ENCODE measurements at regions not wholly inside any gene's neighbourhood (a gene's known extent, or its start where the extent isn't known, plus 50 kb on each side); places are given as distances from the start of the nearest gene placed in this dataset.

DNA sequence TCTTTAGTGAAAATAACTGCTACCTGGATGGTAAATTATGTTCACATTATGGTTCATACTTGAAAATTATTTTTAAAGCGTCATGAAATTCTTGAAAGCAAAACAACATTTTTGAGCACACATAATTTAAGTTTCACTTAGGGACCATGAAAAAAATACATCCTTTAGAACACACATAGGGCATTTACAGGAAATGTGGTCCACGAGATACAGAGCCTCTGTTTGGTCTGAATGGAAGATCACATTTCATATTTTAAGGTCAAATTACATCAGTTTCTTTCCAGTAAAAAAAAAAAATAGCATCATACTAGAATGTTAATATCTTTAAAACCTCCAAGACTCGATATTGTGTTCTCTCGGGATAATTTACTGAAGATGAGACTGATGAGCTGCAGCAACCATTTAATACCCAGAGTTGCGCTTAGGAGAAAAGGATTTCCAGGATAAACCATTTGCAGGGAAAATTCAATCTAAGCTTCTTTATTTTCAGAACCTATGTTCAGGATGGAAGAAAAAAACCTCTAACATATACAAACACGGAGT, 720.7 kb downstream of the DIAPH3 start:
- no peak for DNase-seq (ENCODE audit: low spot score)
- in situ Hi-C loops (cut with MboI; ENCODE audit: low sequenced_read_pairs, unreplicated experiment): no loop called here
- TF ChIP-seq, protein P1, sequence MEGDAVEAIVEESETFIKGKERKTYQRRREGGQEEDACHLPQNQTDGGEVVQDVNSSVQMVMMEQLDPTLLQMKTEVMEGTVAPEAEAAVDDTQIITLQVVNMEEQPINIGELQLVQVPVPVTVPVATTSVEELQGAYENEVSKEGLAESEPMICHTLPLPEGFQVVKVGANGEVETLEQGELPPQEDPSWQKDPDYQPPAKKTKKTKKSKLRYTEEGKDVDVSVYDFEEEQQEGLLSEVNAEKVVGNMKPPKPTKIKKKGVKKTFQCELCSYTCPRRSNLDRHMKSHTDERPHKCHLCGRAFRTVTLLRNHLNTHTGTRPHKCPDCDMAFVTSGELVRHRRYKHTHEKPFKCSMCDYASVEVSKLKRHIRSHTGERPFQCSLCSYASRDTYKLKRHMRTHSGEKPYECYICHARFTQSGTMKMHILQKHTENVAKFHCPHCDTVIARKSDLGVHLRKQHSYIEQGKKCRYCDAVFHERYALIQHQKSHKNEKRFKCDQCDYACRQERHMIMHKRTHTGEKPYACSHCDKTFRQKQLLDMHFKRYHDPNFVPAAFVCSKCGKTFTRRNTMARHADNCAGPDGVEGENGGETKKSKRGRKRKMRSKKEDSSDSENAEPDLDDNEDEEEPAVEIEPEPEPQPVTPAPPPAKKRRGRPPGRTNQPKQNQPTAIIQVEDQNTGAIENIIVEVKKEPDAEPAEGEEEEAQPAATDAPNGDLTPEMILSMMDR (IDR thresholded peaks at IDR 0.05; ENCODE audit: borderline replicate concordance, control extremely low read depth, extremely low read depth, insufficient read depth, missing control alignments): no peak

DNA sequence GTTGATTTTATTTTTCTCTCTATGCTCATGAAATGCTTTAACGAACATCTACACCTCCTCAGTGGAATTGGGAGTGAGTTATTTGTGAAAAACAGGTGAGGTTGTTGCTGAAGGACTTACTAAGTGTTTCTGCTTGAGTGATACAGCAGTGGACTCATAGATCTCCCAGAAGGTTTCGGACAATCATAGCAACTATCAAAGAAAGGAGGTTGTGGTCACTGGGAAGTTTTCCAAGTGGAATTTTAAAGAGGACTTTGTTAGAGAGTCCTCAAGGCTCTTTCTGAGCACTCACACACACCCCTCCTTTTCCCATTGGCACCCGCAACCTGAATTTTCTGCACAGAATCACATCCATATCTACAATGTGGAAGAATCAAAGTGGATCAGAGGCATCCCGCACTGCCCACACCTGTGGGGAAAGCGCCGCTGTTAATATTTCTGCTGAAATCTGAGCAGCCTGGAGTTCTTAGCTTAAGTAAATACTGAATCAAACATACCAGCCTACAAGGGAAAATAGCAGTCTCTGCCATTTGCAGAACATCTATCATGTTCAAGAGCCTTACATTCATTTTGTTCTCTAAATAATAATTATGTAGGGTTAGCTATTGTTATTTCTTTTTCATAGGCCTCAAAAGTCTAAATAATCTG, 719.4 kb downstream of the DIAPH3 start:
- no peak for DNase-seq (ENCODE audit: low spot score)
- in situ Hi-C loops (cut with MboI; ENCODE audit: low sequenced_read_pairs, unreplicated experiment): no loop called here

DNA sequence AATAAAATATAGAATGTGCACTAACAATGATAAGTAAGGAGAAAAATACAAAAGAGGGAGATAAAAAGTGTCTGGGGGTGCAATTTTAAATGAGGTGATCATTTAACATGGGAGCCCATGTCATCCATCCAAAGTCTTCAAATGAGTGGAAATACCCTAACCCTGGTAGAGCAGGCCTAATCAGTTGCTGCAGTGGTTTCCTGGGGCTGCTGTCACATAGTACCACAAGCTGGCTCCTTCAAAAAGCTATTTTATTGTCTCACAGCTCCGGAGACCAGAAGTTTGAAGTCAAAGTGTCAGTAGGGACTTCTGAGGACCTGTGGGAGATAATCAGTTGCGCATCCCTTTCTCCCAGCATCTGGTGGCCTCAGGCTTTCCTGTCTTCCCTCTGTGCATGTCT, 717.9 kb downstream of the DIAPH3 start:
- in situ Hi-C loops (cut with MboI; ENCODE audit: low sequenced_read_pairs, unreplicated experiment): no loop called here
- TF ChIP-seq, protein P1 (IDR thresholded peaks at IDR 0.05; ENCODE audit: borderline replicate concordance, control extremely low read depth, extremely low read depth, insufficient read depth, missing control alignments): no peak

More for the DNA sequence above, 719.4 kb downstream of the DIAPH3 start:
- TF ChIP-seq, protein P1 (IDR thresholded peaks at IDR 0.05; ENCODE audit: borderline replicate concordance, control extremely low read depth, extremely low read depth, insufficient read depth, missing control alignments): no peak

DNA sequence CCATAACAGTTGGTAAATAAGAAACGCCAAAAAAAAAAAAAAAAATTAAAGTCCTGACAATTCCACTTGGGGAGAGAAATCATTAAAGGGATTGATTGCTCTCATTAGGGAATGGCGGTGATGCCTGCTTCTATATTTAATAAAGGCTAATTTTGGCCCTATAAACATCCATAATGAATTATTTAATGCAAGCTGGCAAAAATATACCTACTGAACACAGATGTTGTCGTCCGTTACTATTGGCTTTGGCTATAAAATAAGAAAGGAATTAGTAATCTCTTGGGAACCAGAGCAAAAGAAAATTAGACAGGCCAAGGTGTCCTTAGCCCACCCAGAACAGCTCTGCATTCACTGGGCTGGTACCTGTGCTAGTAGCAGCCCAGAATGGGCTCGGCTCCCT, 717.3 kb downstream of the DIAPH3 start:
- in situ Hi-C loops (cut with MboI; ENCODE audit: low sequenced_read_pairs, unreplicated experiment): no loop called here
- DNase-seq (ENCODE audit: low spot score): no peak
- TF ChIP-seq, protein P1 (IDR thresholded peaks at IDR 0.05; ENCODE audit: borderline replicate concordance, control extremely low read depth, extremely low read depth, insufficient read depth, missing control alignments): no peak

More for the DNA sequence above, 717.9 kb downstream of the DIAPH3 start:
- no peak for DNase-seq (ENCODE audit: low spot score)

DNA sequence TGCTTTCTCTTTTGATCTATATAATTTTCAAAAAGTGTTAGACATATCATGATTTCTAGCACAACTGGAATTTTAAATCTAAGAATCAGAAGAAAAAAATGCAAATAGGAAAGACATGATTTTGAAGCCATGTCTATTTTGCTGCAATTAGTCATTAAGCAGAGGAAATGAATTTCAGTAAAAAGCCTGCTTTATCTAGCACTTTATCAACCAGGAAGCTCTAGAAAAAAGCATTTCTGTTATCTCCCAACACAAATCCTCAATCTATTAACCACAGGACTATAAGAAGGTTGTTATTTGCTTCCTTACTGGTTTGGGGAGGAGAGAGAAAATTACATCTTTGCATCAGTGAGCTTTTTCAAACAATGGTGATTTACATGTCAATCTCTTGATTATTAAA, 716.7 kb downstream of the DIAPH3 start:
- TF ChIP-seq, protein P1 (IDR thresholded peaks at IDR 0.05; ENCODE audit: borderline replicate concordance, control extremely low read depth, extremely low read depth, insufficient read depth, missing control alignments): no peak
- in situ Hi-C loops (cut with MboI; ENCODE audit: low sequenced_read_pairs, unreplicated experiment): no loop called here

DNA sequence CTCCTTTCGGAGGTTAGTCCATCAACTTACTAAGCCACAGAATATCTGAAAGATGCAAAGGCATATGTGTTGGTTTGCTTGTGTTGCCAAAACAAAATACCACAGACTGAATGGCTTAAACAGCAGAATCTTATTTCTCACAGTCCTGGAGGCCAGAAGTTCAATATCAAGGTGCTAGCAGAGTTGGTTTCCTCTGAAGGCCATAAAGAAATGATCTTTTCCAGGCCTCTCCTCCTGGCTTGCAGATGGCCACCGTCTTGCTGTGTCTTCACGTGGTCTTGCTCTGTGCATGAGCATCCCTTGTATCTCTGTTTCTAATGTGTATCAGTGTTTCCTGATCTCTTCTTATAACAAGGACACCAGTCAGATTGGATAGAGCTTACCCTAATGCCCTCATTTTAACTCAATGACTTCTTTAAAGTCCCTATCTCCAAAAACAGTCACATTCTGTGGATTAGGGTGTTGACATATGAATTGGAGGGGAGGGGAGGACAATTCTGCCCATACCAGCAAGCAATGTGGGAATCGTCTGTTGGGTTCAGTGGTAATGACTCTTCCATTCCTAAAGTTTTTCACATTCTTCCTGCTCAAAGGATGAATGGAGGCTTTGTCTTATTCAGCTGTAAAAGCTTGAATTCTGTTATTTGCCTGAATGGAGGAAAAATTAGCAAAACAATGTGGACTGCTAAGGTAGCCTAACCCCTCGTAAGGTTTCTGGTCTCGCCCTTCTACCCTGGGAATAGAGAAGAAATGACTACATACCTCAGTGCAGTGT, 715.7 kb downstream of the DIAPH3 start:
- DNase-seq (ENCODE audit: low spot score): no peak
- TF ChIP-seq, protein P1 (IDR thresholded peaks at IDR 0.05; ENCODE audit: borderline replicate concordance, control extremely low read depth, extremely low read depth, insufficient read depth, missing control alignments): no peak
- in situ Hi-C loops (cut with MboI; ENCODE audit: low sequenced_read_pairs, unreplicated experiment): no loop called here

More for the DNA sequence above, 716.7 kb downstream of the DIAPH3 start:
- DNase-seq (ENCODE audit: low spot score): no peak
